Fibroblast of villous mesenchyme (primary cell): ENCODE measurements at regions not wholly inside any gene's neighbourhood (a gene's known extent, or its start where the extent isn't known, plus 50 kb on each side); places are given as distances from the start of the nearest gene placed in this dataset.
"Not testable (repeated sequence)": the region's sequence is repeated elsewhere in the genome, so short reads cannot be mapped to it uniquely, and the experiment has no call there.

ENCODE experiments used
- DNase-seq: peaks from one replicate; pipeline ENCODE4 v3.0.0-alpha.2; 2010; ENCODE audit warnings: low read depth
- H3K4me3 ChIP-seq: 2 replicates; pipeline ENCODE4 v1.5.1; 2011; ENCODE audit warnings: low read depth, mild to moderate bottlenecking, low read length
- TF ChIP-seq, protein P1 (sequence below): IDR thresholded peaks from 2 replicates; pipeline ENCODE4 v1.5.1; 2012; ENCODE audit warnings: low read depth, mild to moderate bottlenecking, low read length; ENCODE audit not compliant: insufficient read depth

DNA sequence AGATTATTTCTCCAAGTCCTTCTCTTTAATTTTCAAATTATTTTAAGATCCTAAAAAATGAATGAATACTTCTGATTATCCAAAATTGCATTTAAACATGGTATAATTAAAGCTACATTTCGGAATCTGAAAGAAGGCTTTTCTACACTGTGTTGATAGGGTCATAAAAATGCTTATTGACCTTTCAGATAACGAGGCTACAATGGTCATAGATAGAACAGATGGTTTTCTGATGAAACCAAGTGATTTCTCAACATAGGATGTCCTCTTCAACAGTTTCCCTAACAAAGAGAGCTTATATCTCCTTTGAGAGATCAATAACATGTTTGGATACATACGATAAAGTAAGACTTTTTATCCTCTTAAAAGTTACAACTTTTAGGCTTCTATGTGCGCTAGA, 201.1 kb downstream of the PTH2R start:
- no peak for DNase-seq
- H3K4me3 ChIP-seq, result no peak overlapping the region
- TF ChIP-seq, protein P1, sequence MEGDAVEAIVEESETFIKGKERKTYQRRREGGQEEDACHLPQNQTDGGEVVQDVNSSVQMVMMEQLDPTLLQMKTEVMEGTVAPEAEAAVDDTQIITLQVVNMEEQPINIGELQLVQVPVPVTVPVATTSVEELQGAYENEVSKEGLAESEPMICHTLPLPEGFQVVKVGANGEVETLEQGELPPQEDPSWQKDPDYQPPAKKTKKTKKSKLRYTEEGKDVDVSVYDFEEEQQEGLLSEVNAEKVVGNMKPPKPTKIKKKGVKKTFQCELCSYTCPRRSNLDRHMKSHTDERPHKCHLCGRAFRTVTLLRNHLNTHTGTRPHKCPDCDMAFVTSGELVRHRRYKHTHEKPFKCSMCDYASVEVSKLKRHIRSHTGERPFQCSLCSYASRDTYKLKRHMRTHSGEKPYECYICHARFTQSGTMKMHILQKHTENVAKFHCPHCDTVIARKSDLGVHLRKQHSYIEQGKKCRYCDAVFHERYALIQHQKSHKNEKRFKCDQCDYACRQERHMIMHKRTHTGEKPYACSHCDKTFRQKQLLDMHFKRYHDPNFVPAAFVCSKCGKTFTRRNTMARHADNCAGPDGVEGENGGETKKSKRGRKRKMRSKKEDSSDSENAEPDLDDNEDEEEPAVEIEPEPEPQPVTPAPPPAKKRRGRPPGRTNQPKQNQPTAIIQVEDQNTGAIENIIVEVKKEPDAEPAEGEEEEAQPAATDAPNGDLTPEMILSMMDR, result no peak

DNA sequence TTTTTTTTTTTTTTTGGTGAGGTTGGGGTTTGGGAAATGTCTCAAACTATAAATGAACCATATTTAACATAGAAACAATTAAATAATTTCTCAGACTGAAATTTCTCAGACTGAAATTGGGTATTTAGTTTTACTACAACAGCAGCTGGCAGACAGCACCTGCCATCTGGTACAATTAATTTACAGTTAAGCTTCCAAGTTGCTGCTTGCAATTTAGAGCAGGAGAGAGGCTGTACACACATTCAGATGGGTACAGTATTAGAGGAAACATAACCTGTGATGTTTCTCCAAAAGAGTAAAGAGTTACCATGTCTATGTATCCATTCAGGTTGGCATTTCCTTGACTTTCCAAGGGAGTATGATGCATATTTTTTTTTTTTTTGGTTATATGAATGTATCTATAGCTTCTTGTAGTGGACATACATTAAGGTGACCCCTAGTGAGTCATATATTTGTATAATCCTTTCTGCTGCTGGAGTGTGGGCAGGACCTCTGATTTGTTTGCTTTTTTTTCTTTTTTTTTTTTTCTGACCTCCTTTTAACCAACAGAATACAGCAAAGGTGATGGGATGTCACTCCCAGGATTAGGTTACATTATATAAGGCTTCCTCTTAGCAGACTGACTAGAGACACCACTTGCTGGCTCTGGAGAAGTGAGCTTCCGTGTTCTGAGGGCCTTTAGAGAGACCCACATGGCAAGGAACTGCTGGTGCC, 201.7 kb downstream of the PTH2R start:
- H3K4me3 ChIP-seq, result no peak overlapping the region
- TF ChIP-seq, protein P1, result no peak
- no peak for DNase-seq

DNA sequence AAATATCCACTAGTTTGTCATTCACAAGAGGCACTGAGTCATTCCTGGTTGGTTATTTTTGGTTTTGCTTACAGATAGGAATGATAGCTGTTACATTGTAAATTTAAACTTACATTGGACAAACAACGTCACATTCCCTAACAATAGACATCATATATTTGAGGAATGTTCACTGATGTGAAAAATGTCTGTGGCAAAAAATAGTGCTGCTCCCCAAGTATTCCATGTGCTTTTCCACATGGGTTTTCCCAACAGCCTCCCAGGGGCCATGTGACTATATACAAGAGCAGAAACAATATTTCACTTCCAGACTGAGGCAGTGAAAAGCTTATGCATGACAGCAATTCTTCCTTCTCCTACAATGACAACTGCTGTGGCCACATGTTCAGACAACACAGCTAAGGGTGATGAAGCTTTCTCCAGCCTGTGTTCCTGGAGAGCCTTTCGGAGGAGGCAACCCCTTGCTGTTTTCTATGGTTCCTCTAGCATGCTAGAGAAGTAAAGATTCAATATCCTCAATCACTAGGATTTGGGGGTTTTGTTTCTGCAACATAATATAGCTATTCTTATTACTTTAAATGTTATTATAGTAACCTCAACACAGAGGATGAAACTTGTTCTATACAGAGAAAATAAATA, 202.7 kb downstream of the PTH2R start:
- DNase-seq, result no peak
- TF ChIP-seq, protein P1, result no peak
- no peak overlapping the region for H3K4me3 ChIP-seq

DNA sequence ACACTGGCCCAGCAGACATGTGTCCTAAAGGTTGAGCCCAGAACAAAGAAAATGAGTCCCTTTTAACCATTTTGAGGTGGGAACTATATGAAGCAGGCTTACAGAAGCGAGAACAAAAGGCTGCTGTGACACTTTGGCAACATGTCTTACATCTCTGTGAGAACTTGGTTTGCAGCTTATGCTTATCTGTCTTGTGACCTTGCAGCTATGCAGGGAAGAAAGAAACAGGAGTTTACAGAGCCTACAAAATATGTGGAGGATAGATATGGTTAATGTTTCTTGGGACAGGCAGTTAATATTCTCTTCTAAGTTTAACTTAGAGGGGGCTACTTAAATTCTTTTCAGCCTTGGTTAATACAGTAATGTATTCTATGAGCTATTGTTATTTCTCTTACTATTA, 209.1 kb downstream of the PTH2R start:
- DNase-seq, H3K4me3 ChIP-seq: not testable (repeated sequence)

DNA sequence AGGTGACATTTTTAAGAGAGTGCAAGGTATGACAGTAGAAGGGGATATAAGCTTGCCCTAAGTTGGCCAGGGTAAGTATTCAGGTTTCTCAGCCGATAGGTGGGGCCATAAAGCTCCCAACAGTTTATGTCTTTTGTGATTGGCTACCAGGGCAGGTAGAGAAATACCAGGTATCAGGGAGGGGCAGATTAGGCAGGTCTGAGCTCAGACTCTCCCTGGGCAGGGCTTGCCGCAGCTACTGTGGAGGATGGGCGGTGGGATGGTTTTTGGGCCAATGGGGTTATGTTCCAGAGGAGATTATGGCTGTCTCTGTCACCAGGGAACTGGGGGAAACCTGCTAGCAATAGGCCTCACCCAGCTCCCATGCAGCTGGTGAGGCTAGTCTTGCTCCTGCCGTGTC, 211.6 kb downstream of the PTH2R start:
- TF ChIP-seq, protein P1, result no peak
- no peak for DNase-seq

DNA sequence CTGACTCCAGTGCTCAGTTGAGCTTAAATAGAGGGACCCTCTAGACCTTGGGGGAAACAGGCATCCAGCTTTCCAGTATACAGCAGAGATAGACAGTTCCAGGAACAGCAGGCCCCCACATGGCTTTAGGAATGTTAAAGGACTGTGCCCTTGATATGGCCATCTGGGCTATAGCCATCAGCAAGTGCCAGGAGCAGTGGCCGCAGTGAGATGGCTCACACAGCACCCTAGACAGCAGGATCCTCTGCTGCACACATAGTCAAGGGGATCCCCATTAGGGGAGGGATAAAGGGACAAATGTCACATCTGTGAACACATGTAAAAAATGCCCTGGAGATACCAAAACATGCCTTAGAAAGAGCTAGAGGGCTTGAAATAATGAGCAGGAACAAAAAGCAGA, 213.4 kb downstream of the PTH2R start:
- TF ChIP-seq, protein P1, result no peak
- DNase-seq, result no peak

More for the DNA sequence above, 211.6 kb downstream of the PTH2R start:
- no peak overlapping the region for H3K4me3 ChIP-seq

DNA sequence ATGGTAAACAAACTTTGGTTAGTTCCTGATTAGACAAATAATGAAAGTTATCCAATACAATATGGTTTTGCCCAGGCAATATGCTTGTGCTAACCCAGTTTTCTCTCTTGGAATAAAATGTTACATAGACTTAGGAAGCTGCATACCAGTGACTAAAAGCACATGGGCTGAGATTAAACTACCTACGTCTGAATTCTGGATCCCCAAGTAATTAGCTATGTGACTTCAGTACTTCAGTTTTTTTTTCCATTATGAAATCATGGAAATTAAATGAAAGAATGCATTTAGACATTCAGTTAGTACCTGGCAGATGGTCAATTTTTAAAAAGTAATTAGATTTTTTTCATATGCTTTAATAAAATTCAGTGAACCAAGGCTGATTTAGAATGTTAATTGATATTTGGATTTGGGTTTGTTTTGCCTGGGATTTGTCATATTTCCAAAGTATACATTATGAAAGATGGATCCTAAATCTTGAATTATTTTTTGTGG, 213.9 kb downstream of the PTH2R start:
- no peak overlapping the region for H3K4me3 ChIP-seq
- TF ChIP-seq, protein P1, result no peak
- no peak for DNase-seq

More for the DNA sequence above, 213.4 kb downstream of the PTH2R start:
- H3K4me3 ChIP-seq, result no peak overlapping the region
